ENCODE measurements at regions not wholly inside any gene's neighbourhood (a gene's known extent, or its start where the extent isn't known, plus 50 kb on each side); places are given as distances from the start of the nearest gene placed in this dataset.

DNA sequence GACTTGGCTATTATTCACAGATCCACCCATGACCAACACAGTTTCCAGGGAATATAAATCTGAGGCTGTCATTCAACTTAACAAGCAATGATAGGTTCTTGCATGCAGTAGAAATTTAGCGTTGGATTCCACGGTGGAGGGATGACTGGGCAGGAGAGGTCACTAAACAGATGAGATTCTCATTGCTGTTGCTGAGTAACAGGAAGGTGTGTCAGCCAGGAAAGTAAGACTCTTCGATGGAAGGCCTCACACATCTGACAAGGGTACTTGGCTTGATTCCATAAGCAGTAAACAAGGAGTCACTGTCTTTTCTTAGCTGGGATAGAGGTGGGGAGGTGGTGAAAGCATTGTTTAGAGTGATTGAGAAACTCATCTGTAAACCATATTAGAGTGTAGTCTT, 1152.0 kb downstream of the SORCS3 start:
- DNase-seq (ENCODE audit: low spot score) = no peak

DNA sequence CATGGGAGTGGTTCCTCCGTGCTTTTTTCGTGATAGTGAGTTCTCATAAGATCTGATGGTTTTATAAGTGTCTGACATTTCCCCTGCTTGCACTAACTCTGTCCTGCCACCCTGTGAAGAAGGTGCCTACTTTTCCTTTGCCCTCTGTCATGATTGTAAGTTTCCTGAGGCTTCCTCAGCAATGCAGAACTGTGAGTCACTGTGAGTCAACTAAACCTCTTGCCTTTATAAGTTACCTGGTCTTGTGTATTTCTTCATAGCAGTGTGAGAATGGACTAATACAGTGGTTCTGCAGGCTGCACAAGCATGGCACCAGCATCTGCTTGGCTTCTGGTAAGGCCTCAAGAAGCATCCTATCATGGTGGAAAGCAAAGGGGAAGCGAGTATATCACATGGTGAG, 1144.6 kb downstream of the SORCS3 start:
- DNase-seq (ENCODE audit: low spot score) = no peak

DNA sequence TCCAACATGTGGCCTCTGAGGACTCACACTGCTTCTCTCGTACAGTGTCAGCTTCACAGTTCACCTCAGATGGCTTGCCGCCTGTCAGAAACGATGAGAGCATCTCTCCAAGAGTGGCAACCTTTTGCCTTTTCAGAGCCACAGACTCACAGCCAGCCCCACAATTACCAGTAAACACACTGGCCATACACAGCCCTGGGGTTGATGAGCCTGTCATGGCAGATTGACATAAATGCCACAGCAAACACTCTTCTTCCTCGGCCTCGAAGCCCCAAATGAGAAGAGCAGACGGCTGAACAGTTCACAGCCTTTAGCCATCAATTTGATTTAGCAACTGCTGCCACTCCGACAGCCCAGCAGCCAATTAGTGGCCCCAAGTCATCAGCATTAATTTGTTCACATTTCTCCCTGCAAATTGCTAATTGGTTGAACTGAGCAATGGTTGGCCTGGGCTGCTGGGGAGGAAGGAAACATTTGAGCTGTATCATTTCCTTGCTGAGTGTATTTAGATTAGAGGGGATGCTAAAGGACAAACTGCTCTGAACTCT, 1142.9 kb downstream of the SORCS3 start:
- no peak for DNase-seq (ENCODE audit: low spot score)

DNA sequence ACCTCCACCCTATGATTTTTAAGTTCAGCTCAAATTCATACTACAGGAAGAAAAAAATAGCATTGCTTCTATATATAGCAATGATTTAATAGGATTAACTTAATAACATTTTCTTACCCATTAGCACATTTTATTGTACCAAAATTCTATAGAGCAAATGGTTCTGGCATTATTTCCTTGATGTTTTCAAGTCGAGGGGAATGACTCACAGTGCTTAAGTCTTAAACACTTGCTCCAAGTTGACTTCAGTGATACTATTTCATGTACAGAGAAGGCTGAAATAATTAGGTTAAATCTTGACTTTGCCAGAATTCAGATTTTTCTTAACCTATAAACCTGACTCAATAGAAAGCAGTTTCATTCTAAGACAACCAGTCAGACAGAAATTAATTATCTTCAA, 1133.8 kb downstream of the SORCS3 start:
- no peak for DNase-seq (ENCODE audit: low spot score)

DNA sequence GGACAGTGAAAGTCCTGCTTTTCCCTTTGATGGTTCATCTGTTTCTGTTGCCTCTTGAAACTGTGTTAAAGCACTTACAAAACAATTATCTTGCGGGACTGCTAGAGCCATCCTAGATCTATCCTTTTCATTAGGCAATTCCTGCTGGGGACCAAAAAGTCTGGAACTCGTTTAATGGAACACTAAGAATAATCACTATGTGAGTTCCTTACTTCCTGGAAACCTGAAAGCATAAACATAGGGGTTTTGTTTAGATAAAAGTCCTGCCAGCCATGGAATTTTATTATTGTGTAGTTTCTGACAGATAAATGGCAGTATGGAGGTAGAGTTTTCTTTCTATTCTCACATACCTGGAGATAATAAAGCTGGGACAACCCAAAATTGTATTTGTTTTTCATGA, 1133.3 kb downstream of the SORCS3 start:
- no peak for DNase-seq (ENCODE audit: low spot score)

DNA sequence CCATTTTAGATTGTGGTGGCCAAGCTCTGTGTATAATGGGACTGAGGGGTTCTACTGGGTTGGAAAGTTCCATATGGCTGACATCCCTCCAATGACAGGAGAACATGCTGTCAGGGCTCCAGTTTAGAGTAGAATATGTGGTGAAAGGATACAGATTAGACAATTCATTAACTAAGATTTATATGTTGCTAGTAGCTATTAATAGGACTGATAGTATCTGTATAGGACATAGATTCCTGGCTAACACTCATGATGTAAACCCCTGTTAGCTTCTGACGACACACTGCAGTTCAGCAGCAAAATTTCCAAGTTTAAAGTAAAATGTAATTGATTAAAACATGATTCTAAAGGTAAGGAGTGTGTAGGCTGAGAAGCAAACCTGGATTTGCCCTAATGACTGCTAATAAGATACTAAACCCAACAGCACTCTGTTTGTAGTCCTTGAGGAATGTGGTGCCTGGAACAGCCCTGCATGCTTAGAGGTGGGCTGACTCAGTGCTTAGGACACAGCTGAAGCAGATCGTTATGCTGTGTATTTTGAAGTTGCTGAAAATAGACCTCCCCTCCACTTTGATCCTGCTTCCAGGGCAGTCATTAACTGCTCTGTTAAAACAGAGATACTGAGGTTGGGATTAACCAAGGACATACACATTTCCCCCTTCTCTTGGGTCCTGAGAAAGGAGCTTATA, 1129.6 kb downstream of the SORCS3 start:
- no peak for DNase-seq (ENCODE audit: low spot score)

DNA sequence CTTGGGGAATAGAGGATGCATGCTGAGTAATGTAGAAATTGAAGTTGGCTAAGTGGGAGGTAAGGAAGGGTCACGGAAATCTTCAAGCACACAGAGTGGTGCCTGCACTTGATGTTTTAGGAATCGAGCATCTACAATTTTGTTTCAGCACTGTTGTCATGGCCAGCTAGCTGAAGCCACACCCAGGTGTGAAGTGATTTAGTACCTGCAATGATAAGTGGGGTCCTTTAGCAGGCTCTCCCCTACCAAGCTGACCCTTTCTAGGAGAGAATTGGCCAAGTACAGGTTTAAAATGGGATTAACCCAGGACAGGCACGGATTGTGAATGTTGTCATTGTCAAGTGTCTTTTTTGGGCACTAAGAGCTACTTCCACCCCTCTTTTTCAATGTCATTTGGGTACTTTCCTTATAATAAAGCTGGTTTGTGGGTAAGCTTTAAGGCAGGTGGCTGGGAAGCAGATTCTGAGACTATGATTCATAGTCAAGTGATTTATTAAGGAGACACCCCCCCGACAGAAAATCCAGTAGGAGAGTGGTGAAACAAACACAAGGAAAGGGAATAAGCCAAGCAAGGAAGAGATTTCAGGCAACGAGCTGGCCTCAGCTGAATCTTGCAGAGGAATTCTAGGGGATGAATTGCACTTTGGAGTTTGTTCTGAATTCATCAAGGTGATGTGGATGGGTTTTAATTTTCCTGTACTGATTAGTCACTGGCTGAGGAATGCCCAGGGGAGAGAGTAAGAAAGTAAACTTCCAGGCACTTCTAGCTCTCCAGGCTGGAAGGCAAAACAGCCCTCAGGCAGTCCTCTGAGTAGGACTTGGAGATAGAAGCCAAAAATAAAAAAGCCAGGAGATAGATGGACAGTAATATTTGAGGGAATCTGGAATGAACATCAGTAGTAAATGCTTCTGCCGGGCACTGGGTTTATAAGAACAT, 1128.4 kb downstream of the SORCS3 start:
- DNase-seq (ENCODE audit: low spot score) = no peak

DNA sequence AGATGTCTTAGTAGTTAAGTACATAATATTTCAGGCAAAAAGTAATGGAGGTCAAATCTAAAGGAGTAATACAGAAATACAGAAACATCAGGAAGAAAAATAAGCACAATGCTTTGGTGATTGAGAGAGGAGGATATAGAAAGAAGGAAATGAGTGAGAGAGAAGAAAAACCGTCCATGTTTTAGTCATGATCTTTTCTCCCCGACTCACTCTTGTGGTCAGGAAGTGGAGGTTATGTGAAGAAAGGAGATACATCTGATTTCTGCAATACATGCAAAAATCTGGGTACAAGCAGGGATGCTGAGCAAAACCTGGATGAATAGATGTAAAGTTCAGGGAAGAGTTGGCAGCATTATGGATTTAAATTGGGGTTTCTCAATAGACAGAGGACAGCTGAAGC, 1122.5 kb downstream of the SORCS3 start:
- no peak for DNase-seq (ENCODE audit: low spot score)

DNA sequence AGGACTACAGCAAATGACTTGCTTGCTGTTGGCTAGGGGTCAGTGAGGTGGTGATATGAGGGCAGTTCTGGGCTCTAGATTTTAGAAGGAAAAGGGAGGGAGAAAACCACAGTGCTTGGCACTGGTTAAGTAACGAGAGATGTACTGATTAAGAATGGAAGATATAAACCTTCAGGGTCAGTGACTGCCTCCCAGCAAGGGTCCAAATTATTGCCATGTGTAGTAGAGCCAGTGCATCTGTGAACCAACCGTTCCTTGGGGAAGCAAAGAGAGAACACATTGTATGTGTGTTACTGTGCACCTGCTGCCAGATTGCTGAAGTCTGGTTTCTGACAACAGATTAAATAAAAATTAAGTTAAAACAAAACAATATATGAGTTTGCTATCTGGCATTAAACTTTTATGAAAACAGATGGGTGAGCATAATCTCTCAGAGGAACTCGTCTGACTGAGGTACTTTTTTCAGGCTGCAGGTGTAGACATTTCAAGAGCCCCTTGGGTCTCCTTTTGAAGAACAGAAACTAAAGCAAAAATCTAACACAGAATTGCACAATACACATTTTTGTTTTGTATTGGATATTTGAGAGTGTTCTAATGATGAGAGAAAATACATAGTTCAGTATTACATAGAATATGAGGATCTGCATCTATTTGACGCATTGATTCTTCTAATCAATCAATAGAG, 1120.6 kb downstream of the SORCS3 start:
- no peak for DNase-seq (ENCODE audit: low spot score)

DNA sequence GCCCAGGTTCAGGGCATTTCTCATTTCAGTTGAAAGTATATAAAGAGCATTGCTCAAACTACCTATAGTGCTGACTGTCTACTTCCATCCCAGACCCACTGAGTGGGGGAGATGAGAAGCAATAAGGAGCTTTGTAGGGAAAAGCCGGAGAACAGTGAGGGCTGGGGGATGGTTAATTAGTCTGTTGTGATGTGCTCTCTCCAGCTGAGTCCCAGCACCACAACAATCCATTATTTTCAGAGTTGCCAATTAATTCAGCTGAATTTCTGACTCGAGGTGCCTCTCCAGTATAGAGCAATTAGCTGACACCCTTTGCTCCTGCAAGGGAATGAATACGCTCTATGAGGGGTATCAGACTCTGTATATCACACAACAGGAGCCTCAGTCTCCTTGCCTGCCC, 1118.6 kb downstream of the SORCS3 start:
- no peak for DNase-seq (ENCODE audit: low spot score)

DNA sequence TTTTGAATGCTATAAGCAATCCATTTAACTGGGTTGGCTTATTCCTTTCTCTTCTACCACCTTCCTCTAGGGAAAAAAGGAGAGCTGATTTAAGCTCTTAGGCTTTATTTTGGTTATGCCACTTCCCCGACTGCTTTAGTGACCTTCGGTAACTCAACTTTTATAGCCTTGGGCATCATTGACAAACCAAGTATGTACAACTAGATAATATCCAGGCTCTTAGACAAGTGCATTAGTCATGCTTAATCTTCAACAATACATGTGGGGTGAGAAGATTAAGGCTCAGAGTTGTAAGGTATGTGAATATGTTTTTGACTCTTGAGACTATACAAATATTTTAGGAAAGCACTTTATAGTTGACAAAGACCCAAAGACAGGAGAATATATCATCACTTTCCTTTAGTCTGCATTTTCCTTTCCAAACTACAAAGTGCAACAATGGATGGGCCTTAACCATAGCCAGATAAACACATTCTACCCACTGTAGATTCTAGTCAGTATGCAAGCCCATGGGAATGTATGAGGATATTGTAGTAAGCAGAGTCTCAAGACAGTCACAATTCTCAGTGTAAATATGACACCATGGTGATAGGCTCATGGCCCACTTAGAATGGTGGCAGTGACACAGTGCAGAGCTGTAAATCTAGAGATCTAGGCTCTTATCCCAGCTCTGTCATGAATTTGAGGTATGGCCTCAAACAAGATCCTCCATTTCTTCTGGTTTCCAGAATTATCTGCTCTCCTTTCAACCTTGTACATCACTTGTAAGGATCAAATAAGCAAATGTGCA, 1117.3 kb downstream of the SORCS3 start:
- no peak for DNase-seq (ENCODE audit: low spot score)

DNA sequence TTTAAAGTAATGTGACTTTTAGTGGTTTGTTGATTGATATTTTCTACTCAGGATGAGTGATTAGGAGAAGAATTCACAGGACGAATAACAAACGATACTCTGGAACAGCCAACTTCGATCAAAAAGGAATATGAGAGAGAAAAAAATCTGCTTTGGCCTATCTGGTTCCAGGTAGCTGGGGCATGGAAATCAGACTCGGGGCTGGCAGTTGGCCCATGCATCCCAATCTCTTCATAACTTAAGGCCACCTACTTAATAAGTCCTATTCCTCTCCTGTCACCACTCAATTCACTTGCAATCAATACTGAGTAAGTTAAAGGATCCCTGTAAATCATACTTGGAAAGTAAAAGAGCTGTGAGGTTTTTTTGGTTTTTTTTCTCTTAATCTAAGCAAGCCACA, 1116.2 kb downstream of the SORCS3 start:
- no peak for DNase-seq (ENCODE audit: low spot score)

DNA sequence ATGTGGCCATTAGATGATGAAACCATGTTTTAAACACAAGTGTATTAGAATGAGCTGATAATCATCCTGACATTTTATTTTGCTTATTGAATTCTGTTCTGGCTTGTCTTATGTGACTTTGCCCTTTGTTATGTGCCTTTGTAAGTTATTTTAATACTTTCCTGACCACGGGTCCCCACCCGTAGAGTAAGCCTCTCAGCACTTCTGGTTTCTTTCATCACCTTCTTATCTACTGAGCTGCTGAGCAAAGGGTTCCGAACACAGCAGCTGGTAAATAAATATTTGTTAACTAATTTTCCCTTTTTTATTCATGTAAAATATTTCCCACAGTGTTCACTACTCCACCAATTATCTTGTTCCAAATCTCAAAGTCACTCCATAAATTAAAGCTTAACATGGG, 1115.3 kb downstream of the SORCS3 start:
- DNase-seq (ENCODE audit: low spot score) = no peak

DNA sequence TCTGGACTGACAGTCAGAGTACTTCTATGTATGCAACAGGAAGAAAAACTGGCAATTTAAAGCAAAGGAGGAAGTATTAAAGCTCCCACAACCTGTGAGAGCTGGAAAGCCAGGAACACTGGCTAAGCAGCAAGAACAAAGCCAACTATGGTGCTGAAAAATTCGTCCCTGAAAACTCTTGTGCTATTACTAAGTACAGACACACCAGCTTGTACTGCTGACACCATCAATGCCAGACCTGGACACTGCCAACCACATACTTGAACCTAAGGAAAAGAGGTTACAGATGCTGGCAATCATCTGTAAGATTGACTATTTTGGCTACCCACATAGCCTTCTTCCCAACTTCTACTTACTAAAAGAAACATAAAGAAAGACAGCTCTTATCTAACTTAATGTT, 1110.6 kb downstream of the SORCS3 start:
- DNase-seq (ENCODE audit: low spot score) = no peak

DNA sequence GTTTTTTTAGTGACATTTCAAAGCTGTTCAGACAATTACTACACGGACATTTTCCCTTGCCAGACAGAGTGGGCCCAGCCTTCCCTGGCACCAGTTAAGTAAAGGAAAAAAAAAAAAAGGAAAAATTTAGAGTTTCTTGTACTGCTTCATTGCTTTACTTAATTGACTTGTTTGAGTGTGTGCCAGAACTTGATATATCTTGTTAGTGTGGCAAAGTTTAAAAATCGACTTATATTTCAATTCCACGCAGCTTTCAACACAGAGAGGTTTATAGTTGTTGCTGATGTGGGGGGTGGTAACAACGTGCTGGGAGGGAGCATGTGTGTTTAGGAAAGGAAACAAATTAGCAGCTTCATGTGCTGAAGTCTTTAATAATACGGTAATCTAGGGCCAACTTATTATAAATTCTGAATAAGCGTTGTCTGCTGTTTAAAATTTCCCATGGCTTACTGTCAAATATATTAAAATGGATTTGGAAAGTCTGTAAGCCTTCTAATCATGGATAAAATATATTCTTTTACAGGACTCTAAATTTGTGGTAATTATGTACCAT, 1104.6 kb downstream of the SORCS3 start:
- DNase-seq (ENCODE audit: low spot score) = no peak

DNA sequence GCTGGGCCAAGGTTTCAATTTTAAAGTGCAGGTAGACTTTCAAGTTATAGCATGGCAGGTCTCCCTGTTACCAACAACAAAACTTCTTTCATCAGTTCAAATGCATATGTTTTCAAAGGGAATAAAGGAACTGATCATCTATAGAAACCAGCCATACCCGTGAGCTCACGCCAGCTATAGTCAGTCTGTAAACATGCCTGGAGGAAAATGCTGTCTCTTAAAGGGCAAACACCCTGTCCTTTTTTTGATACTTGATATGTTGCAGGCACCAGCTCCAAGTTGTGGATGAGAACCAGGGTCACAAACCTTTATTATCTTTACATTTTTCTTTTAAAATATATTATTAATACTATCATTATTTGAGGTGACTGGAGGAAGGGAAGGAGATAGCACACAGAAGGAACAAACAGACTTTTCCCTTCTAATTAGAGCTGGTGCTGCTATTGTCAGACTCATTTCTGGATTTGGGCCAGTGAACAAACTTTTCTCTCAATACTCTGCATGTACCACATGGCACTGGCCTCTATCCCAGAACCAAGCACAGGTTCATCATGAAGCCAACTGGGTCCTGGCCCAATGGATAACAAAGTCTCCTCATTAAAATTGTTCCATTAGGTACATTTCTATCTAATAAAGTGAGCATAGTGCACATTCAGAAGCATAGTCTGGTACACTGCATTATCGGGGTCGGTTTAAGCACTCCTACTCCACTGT, 1102.4 kb downstream of the SORCS3 start:
- DNase-seq (ENCODE audit: low spot score) = no peak

DNA sequence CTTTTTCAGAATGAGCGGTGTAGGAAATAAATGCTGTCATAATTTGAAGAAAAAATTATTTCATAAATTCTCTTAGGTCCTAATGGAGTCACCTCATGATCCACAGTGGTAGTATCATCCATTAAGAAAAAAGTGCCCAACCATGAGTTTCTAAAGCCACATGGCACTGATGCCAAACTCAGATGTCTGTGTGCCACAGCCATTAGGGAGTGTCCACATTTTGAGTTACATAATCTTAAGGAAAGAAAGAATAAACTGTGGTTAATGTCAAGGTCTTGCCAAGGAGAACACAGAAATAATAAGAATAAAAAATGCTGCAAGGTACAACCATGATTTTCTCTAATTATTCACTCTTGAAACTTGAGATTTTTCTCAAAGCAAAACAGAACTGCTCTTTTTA, 1101.8 kb downstream of the SORCS3 start:
- DNase-seq (ENCODE audit: low spot score) = no peak

DNA sequence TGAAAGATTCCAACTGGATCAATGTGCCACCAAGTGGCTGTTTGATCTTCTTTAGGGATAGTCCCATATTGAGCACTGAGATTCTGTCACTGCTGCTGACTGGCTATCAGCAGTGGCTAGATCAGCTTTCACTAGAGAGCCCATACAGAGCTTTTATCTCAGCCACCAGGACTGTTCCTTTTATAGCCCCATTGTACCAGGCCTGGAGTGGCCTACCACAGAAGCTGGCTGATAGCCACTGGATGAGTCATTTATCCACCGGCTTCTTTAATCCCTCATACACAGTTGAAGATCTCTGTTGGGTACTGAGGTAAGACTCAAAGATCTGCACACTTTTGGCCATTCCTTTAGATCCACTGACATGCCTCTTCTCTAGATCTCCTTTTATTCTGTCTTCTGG, 1101.1 kb downstream of the SORCS3 start:
- DNase-seq (ENCODE audit: low spot score) = no peak

DNA sequence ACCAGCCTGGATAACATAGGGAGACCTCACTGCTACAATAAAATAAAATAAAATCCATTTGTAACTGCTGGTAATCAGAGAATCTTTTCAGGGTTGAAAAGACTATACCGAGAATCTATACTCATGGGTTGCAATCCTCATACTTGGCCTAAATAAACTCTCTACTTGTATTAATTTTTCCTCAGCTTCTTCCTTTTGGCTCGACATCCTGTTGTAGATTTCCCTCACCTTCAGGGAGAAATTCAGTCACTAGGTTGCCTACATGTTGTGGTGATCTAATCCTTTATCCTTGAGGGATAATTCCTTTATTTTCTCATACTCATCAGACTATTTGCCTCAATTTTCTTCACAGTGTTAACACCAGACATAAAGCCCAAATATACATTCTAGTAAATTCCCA, 1093.4 kb downstream of the SORCS3 start:
- DNase-seq (ENCODE audit: low spot score) = no peak

DNA sequence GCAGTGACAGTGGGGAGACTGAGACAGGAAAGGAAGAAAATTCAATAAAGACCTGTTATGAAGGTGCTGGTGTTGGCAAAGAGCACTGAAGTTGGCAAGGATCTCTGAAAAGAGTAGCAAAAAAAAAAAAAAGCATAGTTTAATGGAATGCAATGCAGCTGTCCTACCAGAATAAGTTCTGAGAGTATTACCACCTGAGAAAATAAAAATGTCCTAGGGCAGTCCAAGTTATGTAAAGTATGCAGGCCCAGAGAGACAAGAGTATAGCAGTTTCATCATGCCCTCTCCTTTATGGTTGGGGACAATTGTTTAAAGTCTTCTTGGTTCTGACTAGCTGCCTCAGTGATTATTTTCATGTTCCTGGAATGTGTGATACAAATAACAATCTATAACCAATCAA, 1092.8 kb downstream of the SORCS3 start:
- no peak for DNase-seq (ENCODE audit: low spot score)

DNA sequence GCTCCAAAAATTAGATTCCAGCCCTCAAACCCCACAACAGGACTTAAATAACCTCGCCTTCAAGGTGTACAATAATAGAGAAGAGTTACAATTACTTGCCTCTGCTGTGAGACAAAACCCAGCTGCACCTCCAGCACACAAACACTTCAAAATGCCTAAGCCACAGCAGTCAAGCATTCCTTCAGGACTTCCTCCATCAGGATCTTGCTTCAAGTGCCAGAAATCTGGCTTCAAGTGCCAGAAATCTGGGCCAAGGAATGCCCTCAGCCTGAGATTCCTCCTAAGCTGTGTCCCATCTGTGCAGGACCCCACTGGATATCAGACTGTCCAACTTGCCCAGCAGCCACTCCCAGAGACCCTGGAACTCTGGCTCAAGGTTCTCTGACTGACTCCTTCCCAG, 1088.3 kb downstream of the SORCS3 start:
- DNase-seq (ENCODE audit: low spot score) = no peak
